Keratinocyte (primary cell): ENCODE measurements at regions not wholly inside any gene's neighbourhood (a gene's known extent, or its start where the extent isn't known, plus 50 kb on each side); places are given as distances from the start of the nearest gene placed in this dataset.

Experiments
- EZH2 ChIP-seq: IDR thresholded peaks from one replicate; pipeline ENCODE4 v1.6.1; 2012; ENCODE audit warnings: inconsistent platforms, mild to moderate bottlenecking, low read length, moderate library complexity
- TF ChIP-seq, protein P1 (sequence below), 3 experiments: IDR thresholded peaks in 1 of 3; conservative IDR thresholded peaks in 1 of 3; optimal IDR thresholded peaks in 1 of 3; 2 replicates in 2 of 3; 3 replicates in 1 of 3; pipeline versions ENCODE3 to v1.5.1; 2011; ENCODE audit warnings: low read length in 3 of 3, mild to moderate bottlenecking in 3 of 3, moderate library complexity in 2 of 3, control low read depth in 1 of 3, inconsistent platforms in 1 of 3; ENCODE audit not compliant: insufficient read depth in 2 of 3; ENCODE audit errors: extremely low read depth in 1 of 3

DNA sequence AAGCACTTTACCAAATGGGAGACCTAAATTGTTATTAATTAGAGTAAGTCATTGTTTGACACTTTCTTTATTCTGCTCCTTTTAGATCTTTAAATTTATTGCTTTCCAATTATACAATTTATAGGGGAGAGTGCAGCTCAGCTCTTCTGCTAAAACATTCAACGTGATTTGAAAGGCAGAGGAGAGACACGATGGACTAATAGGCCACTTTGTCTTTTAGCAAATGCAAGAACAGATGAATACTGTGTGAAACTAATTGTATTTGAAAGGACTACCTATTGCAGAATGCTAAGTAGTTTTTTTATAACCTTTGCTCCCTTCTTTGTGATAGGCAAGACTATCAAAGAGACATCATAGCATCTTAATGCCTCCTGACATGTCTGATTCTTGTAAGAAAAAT lies 320.4 kb upstream of the KLF3 start:
- TF ChIP-seq, protein P1, sequence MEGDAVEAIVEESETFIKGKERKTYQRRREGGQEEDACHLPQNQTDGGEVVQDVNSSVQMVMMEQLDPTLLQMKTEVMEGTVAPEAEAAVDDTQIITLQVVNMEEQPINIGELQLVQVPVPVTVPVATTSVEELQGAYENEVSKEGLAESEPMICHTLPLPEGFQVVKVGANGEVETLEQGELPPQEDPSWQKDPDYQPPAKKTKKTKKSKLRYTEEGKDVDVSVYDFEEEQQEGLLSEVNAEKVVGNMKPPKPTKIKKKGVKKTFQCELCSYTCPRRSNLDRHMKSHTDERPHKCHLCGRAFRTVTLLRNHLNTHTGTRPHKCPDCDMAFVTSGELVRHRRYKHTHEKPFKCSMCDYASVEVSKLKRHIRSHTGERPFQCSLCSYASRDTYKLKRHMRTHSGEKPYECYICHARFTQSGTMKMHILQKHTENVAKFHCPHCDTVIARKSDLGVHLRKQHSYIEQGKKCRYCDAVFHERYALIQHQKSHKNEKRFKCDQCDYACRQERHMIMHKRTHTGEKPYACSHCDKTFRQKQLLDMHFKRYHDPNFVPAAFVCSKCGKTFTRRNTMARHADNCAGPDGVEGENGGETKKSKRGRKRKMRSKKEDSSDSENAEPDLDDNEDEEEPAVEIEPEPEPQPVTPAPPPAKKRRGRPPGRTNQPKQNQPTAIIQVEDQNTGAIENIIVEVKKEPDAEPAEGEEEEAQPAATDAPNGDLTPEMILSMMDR (optimal IDR thresholded peaks at IDR 0.05 in 1 of 3, IDR thresholded peaks at IDR 0.05 in 1 of 3, conservative IDR thresholded peaks at IDR 0.05 in 1 of 3; ENCODE audit: extremely low read depth in 1 of 3, insufficient read depth in 2 of 3, low read length in 3 of 3) = no peak
- TF ChIP-seq EZH2 = no peak
